ENCODE measurements at regions not wholly inside any gene's neighbourhood (a gene's known extent, or its start where the extent isn't known, plus 50 kb on each side); places are given as distances from the start of the nearest gene placed in this dataset.

DNA sequence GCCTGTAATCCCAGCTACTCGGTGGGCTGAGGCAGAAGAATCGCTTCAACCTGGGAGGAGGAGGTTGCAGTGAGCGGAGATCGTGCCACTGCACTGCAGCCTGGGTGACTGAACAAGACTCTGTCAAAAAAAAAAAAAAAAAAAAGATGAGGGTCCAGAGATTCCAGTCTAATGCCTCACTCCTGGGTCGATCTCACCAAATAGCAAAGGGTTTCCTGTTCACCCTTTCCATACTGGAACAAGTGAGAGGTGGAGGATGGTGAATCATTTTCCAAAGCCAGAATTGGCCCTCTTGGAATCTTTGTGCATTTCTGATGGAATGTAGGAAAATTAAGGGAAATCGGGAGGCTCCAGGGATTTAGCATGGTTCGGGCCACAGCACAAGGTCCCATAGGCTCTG, 58.1 kb upstream of the ZNF648 start:
- TF ChIP-seq POLR2A (IDR thresholded peaks at IDR 0.05; ENCODE audit: low read depth, low read length), result no peak
- no peak for TF ChIP-seq POLR2AphosphoS5 (IDR thresholded peaks at IDR 0.05; ENCODE audit: low read depth, low read length)
- TF ChIP-seq SPI1 (IDR thresholded peaks at IDR 0.05; ENCODE audit: low read depth, low read length), result no peak
